ENCODE measurements at regions not wholly inside any gene's neighbourhood (a gene's known extent, or its start where the extent isn't known, plus 50 kb on each side); places are given as distances from the start of the nearest gene placed in this dataset.

- TF ChIP-seq CTCF (IDR thresholded peaks at IDR 0.05) = no peak
- no peak for TF ChIP-seq POLR2A (IDR thresholded peaks at IDR 0.05)
Observed at GRCh38 chr19:28840891-28841290, 372.1 kb downstream of the UQCRFS1 start.

Measured in heart left ventricle (tissue), 13 donors.